Activated CD4-positive, alpha-beta memory T cell treated with anti-CD3 and anti-CD28 coated beads for 36 hours (primary cell): ENCODE measurements at regions not wholly inside any gene's neighbourhood (a gene's known extent, or its start where the extent isn't known, plus 50 kb on each side); places are given as distances from the start of the nearest gene placed in this dataset.
"Not testable (repeated sequence)": the region's sequence is repeated elsewhere in the genome, so short reads cannot be mapped to it uniquely, and the experiment has no call there.

Source experiments
- CTCF ChIA-PET: fragments of 350-600 bp; sonication (Branson Sonifier 250); formaldehyde crosslinking; loops from one replicate; lab custom pipeline; 2021; ENCODE audit warnings: antibody characterized with exemption, inconsistent platforms; lab: Charles Lee
- POLR2A ChIA-PET: fragments of 350-600 bp; sonication (Branson Sonifier 250); formaldehyde crosslinking; loops from one replicate; lab custom pipeline; 2021; ENCODE audit warnings: antibody characterized with exemption; lab: Charles Lee
- DNase-seq: peaks from one replicate; pipeline ENCODE4 v3.0.0-alpha.2; 2020
- H3K27ac Mint-ChIP-seq: one replicate; pipeline ENCODE4 v1.8.0; 2021; ENCODE audit warnings: mixed read lengths
- H3K27me3 Mint-ChIP-seq: one replicate; pipeline ENCODE4 v1.8.0; 2021; ENCODE audit warnings: mixed read lengths
- H3K36me3 Mint-ChIP-seq: one replicate; pipeline ENCODE4 v1.8.0; 2021; ENCODE audit warnings: mixed read lengths
- H3K4me1 Mint-ChIP-seq: one replicate; pipeline ENCODE4 v1.8.0; 2021; ENCODE audit warnings: low read depth, mixed read lengths
- H3K4me3 Mint-ChIP-seq: one replicate; pipeline ENCODE4 v1.8.0; 2021; ENCODE audit warnings: mild to moderate bottlenecking, mixed read lengths
- H3K9me3 Mint-ChIP-seq: one replicate; pipeline ENCODE4 v1.8.0; 2021; ENCODE audit warnings: mixed read lengths
- intact Hi-C: fragments of 100-400 bp; cut with micrococcal nuclease; formaldehyde crosslinking; loops from one replicate; pipeline ENCODE4 v1.15.1; 2023

- Mint-ChIP-seq H3K4me3 (no peak overlapping the region), H3K36me3 (no peaks in the 10 kb centered on the region), H3K9me3 (peaks cover 5% of the 10 kb centered on the region), H3K4me1 (no peaks in the 10 kb centered on the region), H3K27ac (no peak overlapping the region), H3K27me3 (no peaks in the 10 kb centered on the region)
- POLR2A ChIA-PET = no interaction called here
- no peak for DNase-seq
- CTCF ChIA-PET = no interaction called here
- intact Hi-C loops = no loop called here
Observed at GRCh38 chr9:13814647-13815400, 499.1 kb downstream of the NFIB start.

- ChIA-PET CTCF (no interaction called here), POLR2A (no interaction called here)
- no peaks in the 10 kb centered on the region for H3K36me3 Mint-ChIP-seq
- H3K27ac Mint-ChIP-seq = no peak overlapping the region
- DNase-seq = no peak
- no peaks in the 10 kb centered on the region for H3K4me1 Mint-ChIP-seq
- intact Hi-C loops = no loop called here
- H3K4me3 Mint-ChIP-seq = no peak overlapping the region
- H3K9me3 Mint-ChIP-seq = peaks cover 5% of the 10 kb centered on the region
- H3K27me3 Mint-ChIP-seq = no peaks in the 10 kb centered on the region
Observed at GRCh38 chr9:13811876-13812275, 502.1 kb downstream of the NFIB start.

- POLR2A ChIA-PET = no interaction called here
- Mint-ChIP-seq H3K9me3 (peaks cover 5% of the 10 kb centered on the region), H3K36me3 (no peaks in the 10 kb centered on the region)
Observed at GRCh38 chr9:13810510-13810909, 503.4 kb downstream of the NFIB start.

GRCh38 chr9:13809401-13809800 is 504.5 kb downstream of the NFIB start:
- H3K9me3 Mint-ChIP-seq = peaks cover 5% of the 10 kb centered on the region
- no peaks in the 10 kb centered on the region for H3K4me1 Mint-ChIP-seq
- DNase-seq = no peak
- ChIA-PET CTCF (no interaction called here), POLR2A (no interaction called here)
- no peaks in the 10 kb centered on the region for H3K27me3 Mint-ChIP-seq
- intact Hi-C loops = no loop called here
- H3K4me3 Mint-ChIP-seq = no peak overlapping the region
- no peak overlapping the region for H3K27ac Mint-ChIP-seq
- H3K36me3 Mint-ChIP-seq = no peaks in the 10 kb centered on the region

More at GRCh38 chr9:13810510-13810909, 503.4 kb downstream of the NFIB start:
- no peaks in the 10 kb centered on the region for H3K4me1 Mint-ChIP-seq
- CTCF ChIA-PET = no interaction called here
- no peak for DNase-seq
- H3K4me3 Mint-ChIP-seq = no peak overlapping the region
- H3K27me3 Mint-ChIP-seq = no peaks in the 10 kb centered on the region
- intact Hi-C loops = no loop called here
- no peak overlapping the region for H3K27ac Mint-ChIP-seq

GRCh38 chr9:13807118-13807517 is 506.8 kb downstream of the NFIB start:
- Mint-ChIP-seq H3K4me1 (no peaks in the 10 kb centered on the region), H3K4me3 (no peak overlapping the region), H3K27ac (no peak overlapping the region), H3K36me3 (no peaks in the 10 kb centered on the region), H3K9me3 (peaks cover 5% of the 10 kb centered on the region), H3K27me3 (no peaks in the 10 kb centered on the region)
- CTCF ChIA-PET = no interaction called here
- intact Hi-C loops = no loop called here
- POLR2A ChIA-PET = no interaction called here
- no peak for DNase-seq

GRCh38 chr9:13806714-13807113 is 507.2 kb downstream of the NFIB start:
- POLR2A ChIA-PET = no interaction called here
- no peak overlapping the region for H3K4me3 Mint-ChIP-seq
- H3K4me1 Mint-ChIP-seq = no peaks in the 10 kb centered on the region
- H3K9me3 Mint-ChIP-seq = peaks cover 5% of the 10 kb centered on the region
- DNase-seq = no peak
- H3K27me3 Mint-ChIP-seq = no peaks in the 10 kb centered on the region
- CTCF ChIA-PET = no interaction called here
- intact Hi-C loops = no loop called here
- H3K27ac Mint-ChIP-seq = no peak overlapping the region
- no peaks in the 10 kb centered on the region for H3K36me3 Mint-ChIP-seq

GRCh38 chr9:13805546-13805945 is 508.4 kb downstream of the NFIB start:
- no peak for DNase-seq
- Mint-ChIP-seq H3K4me1 (no peaks in the 10 kb centered on the region), H3K27ac (no peak overlapping the region), H3K27me3 (no peaks in the 10 kb centered on the region), H3K9me3 (peaks cover under 1% of the 10 kb centered on the region), H3K36me3 (no peaks in the 10 kb centered on the region), H3K4me3 (no peak overlapping the region)
- POLR2A ChIA-PET = no interaction called here
- intact Hi-C loops = no loop called here
- CTCF ChIA-PET = no interaction called here

- Mint-ChIP-seq H3K27me3 (no peaks in the 10 kb centered on the region), H3K9me3 (no peaks in the 10 kb centered on the region), H3K4me3 (no peak overlapping the region), H3K27ac (no peak overlapping the region), H3K4me1 (no peaks in the 10 kb centered on the region), H3K36me3 (no peaks in the 10 kb centered on the region)
- DNase-seq = no peak
- ChIA-PET POLR2A (no interaction called here), CTCF (no interaction called here)
- intact Hi-C loops = no loop called here
Observed at GRCh38 chr9:13804532-13804931, 509.4 kb downstream of the NFIB start.

- intact Hi-C loops = no loop called here
- H3K9me3 Mint-ChIP-seq = peaks cover 12% of the 10 kb centered on the region
Observed at GRCh38 chr9:13800776-13801175, 513.2 kb downstream of the NFIB start.

GRCh38 chr9:13797701-13798100 is 516.2 kb downstream of the NFIB start:
- CTCF ChIA-PET, H3K27me3 Mint-ChIP-seq, H3K27ac Mint-ChIP-seq, POLR2A ChIA-PET, H3K36me3 Mint-ChIP-seq, H3K4me3 Mint-ChIP-seq, DNase-seq, intact Hi-C loops, H3K4me1 Mint-ChIP-seq: not testable (repeated sequence)
- H3K9me3 Mint-ChIP-seq = peaks cover 28% of the 10 kb centered on the region

More at GRCh38 chr9:13800776-13801175, 513.2 kb downstream of the NFIB start:
- H3K27me3 Mint-ChIP-seq = no peaks in the 10 kb centered on the region
- no peak overlapping the region for H3K4me3 Mint-ChIP-seq
- H3K36me3 Mint-ChIP-seq = no peaks in the 10 kb centered on the region
- no peak overlapping the region for H3K27ac Mint-ChIP-seq
- no peaks in the 10 kb centered on the region for H3K4me1 Mint-ChIP-seq
- POLR2A ChIA-PET = no interaction called here
- no peak for DNase-seq
- CTCF ChIA-PET = no interaction called here

GRCh38 chr9:13791816-13792215 is 512.3 kb upstream of the MPDZ start:
- ChIA-PET POLR2A (no interaction called here), CTCF (no interaction called here)
- Mint-ChIP-seq H3K27ac (no peak overlapping the region), H3K27me3 (no peaks in the 10 kb centered on the region), H3K4me3 (no peak overlapping the region), H3K9me3 (peaks cover 21% of the 10 kb centered on the region), H3K36me3 (no peaks in the 10 kb centered on the region), H3K4me1 (no peaks in the 10 kb centered on the region)
- no peak for DNase-seq
- intact Hi-C loops = no loop called here

GRCh38 chr9:13790055-13790454 is 510.6 kb upstream of the MPDZ start:
- no peak overlapping the region for H3K4me3 Mint-ChIP-seq
- no peaks in the 10 kb centered on the region for H3K27me3 Mint-ChIP-seq
- no peaks in the 10 kb centered on the region for H3K4me1 Mint-ChIP-seq
- POLR2A ChIA-PET = no interaction called here
- H3K36me3 Mint-ChIP-seq = no peaks in the 10 kb centered on the region
- CTCF ChIA-PET = no interaction called here
- no peak overlapping the region for H3K27ac Mint-ChIP-seq
- intact Hi-C loops = no loop called here
- DNase-seq = no peak
- H3K9me3 Mint-ChIP-seq = peaks cover 15% of the 10 kb centered on the region

- intact Hi-C loops = no loop called here
- no peak for DNase-seq
- POLR2A ChIA-PET = no interaction called here
- CTCF ChIA-PET = no interaction called here
- Mint-ChIP-seq H3K27me3 (no peaks in the 10 kb centered on the region), H3K4me1 (no peaks in the 10 kb centered on the region), H3K9me3 (peaks cover 6% of the 10 kb centered on the region), H3K4me3 (no peak overlapping the region), H3K36me3 (no peaks in the 10 kb centered on the region), H3K27ac (no peak overlapping the region)
Observed at GRCh38 chr9:13787234-13787833, 507.8 kb upstream of the MPDZ start.
